Smooth muscle cell (in vitro differentiated cells): ENCODE measurements at regions not wholly inside any gene's neighbourhood (a gene's known extent, or its start where the extent isn't known, plus 50 kb on each side); places are given as distances from the start of the nearest gene placed in this dataset.

Source experiments
- DNase-seq: peaks from one replicate; lab custom pipeline; 2025; ENCODE audit not compliant: unreplicated experiment; lab: John Stamatoyannopoulos, UW
- H2AFZ ChIP-seq: fragments of 200-600 bp; sonication (generic); 2 replicates; pipeline ENCODE4 v1.6.0; 2016; ENCODE audit warnings: antibody characterized with exemption, low read depth, mild to moderate bottlenecking
- H3F3A ChIP-seq: fragments of 200-600 bp; sonication (generic); 2 replicates; pipeline ENCODE4 v1.6.0; 2017; ENCODE audit warnings: antibody characterized with exemption, low read depth
- H3K27ac ChIP-seq: fragments of 200-600 bp; sonication (generic); 2 replicates; pipeline ENCODE4 v1.5.1; 2016; ENCODE audit warnings: low read depth, mild to moderate bottlenecking
- H3K27me3 ChIP-seq: fragments of 200-600 bp; sonication (generic); 2 replicates; pipeline ENCODE4 v1.6.1; 2016; ENCODE audit warnings: low read depth, mild to moderate bottlenecking
- H3K36me3 ChIP-seq: fragments of 200-600 bp; sonication (generic); 2 replicates; pipeline ENCODE4 v1.5.1; 2016; ENCODE audit warnings: low read depth
- H3K4me1 ChIP-seq: fragments of 200-600 bp; sonication (generic); 2 replicates; pipeline ENCODE4 v1.5.1; 2016; ENCODE audit warnings: low read depth
- H3K4me2 ChIP-seq: fragments of 200-600 bp; sonication (generic); 2 replicates; pipeline ENCODE4 v1.6.0; 2016; ENCODE audit warnings: mild to moderate bottlenecking
- H3K4me3 ChIP-seq: fragments of 200-600 bp; sonication (generic); 2 replicates; pipeline ENCODE4 v1.5.1; 2016; ENCODE audit warnings: mild to moderate bottlenecking
- H3K79me2 ChIP-seq: fragments of 200-600 bp; sonication (generic); 2 replicates; pipeline ENCODE4 v1.6.0; 2016; ENCODE audit warnings: low read depth, mild to moderate bottlenecking
- H3K9ac ChIP-seq: fragments of 200-600 bp; sonication (generic); 2 replicates; pipeline ENCODE4 v1.6.0; 2016; ENCODE audit warnings: low read depth
- H3K9me3 ChIP-seq: fragments of 200-600 bp; sonication (generic); replicated peaks from 2 replicates; pipeline ENCODE4 v1.5.1; 2016; ENCODE audit warnings: low read depth
- H4K20me1 ChIP-seq: fragments of 200-600 bp; sonication (generic); 2 replicates; pipeline ENCODE4 v1.6.0; 2016; ENCODE audit warnings: low read depth
- CTCF ChIP-seq: fragments of 200-600 bp; sonication (generic); IDR thresholded peaks from 2 replicates; pipeline ENCODE4 v1.5.1; 2017; ENCODE audit warnings: borderline replicate concordance, mild to moderate bottlenecking, antibody characterized with exemption; ENCODE audit not compliant: insufficient read depth, poor library complexity, severe bottlenecking
- WGBS: methylation state at CpG from one replicate; pipeline ENCODE4 v1.1.7; 2016; ENCODE audit warnings: low lambda C conversion rate; 5-methylcytosine and 5-hydroxymethylcytosine counted together

DNA sequence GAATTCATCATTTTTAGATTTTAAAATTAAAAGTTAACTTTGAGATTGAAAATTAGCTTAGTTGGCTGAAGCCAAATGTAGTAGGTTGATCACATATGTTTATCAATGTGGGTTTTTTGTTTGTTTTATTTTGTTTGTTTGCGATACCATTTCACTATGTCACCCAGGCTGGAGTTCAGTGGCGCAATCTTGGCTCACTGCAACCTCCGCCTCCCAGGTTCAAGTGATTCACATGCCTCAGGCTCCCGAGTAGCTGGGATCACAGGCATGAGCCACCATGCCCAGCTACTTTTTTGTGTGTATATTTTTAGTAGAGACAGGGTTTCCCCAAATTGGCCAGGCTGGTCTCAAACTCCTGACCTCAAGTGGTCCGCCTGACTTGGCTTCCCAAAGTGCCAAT, 665.7 kb upstream of the SLC10A2 start:
- H4K20me1 ChIP-seq: no peaks in the 10 kb centered on the region
- H3K36me3 ChIP-seq: no peaks in the 10 kb centered on the region
- no peak overlapping the region for H3K9ac ChIP-seq
- no peaks in the 10 kb centered on the region for H3F3A ChIP-seq
- no peak overlapping the region for H3K4me3 ChIP-seq
- no peaks in the 10 kb centered on the region for H3K27me3 ChIP-seq
- H3K79me2 ChIP-seq: no peaks in the 10 kb centered on the region
- TF ChIP-seq CTCF: no peak
- H3K4me1 ChIP-seq: no peaks in the 10 kb centered on the region
- H3K4me2 ChIP-seq: no peak overlapping the region
- WGBS: 88% methylated on average over 5 of the region's 5 CpGs
- no peak overlapping the region for H2AFZ ChIP-seq
- no peak overlapping the region for H3K27ac ChIP-seq
- H3K9me3 ChIP-seq: no peaks in the 10 kb centered on the region
- DNase-seq: no peak

DNA sequence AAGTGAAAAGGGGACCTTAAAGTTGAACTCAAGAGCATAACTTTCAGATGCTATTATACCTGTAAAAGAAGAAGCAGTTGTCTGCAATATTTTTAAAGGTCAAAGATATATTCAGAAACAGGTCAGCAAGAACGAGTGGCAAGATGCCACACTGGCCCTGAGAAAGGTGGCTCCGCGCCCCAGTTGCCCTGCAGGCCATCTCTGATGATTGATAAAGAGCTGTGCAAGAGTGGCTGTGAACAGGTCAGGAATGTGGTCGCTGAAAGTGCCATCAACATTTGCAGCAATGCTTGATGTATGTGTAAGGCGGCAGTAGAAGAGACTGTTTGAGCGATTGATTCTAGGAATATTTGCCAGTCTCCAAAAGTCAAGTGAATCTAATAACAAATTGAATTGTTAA, 664.2 kb upstream of the SLC10A2 start:
- Histone ChIP-seq H3K27me3 (no peaks in the 10 kb centered on the region), H3K27ac (no peak overlapping the region), H3K9me3 (no peaks in the 10 kb centered on the region), H3F3A (no peaks in the 10 kb centered on the region), H3K4me2 (no peak overlapping the region), H4K20me1 (no peaks in the 10 kb centered on the region), H3K9ac (no peak overlapping the region), H3K4me3 (no peak overlapping the region), H2AFZ (no peak overlapping the region), H3K79me2 (no peaks in the 10 kb centered on the region), H3K36me3 (no peaks in the 10 kb centered on the region), H3K4me1 (no peaks in the 10 kb centered on the region)
- no peak for DNase-seq
- TF ChIP-seq CTCF: no peak
- WGBS: 85% methylated on average over 6 of the region's 6 CpGs

GRCh38 chr13:103726808-103727207, 660.6 kb upstream of the SLC10A2 start:
- Histone ChIP-seq H3K27me3 (no peaks in the 10 kb centered on the region), H3K9me3 (no peaks in the 10 kb centered on the region), H3K4me2 (no peak overlapping the region), H3K9ac (no peak overlapping the region), H4K20me1 (no peaks in the 10 kb centered on the region), H3K27ac (no peak overlapping the region), H3F3A (no peaks in the 10 kb centered on the region), H3K36me3 (no peaks in the 10 kb centered on the region), H3K79me2 (no peaks in the 10 kb centered on the region), H2AFZ (no peak overlapping the region), H3K4me1 (no peaks in the 10 kb centered on the region), H3K4me3 (no peak overlapping the region)
- TF ChIP-seq CTCF: no peak
- DNase-seq: no peak
- 82% methylated on average over 1 of the region's 1 CpG for WGBS

GRCh38 chr13:103716718-103717117, 650.5 kb upstream of the SLC10A2 start:
- 0% methylated on average over 1 of the region's 1 CpG for WGBS
- H3K9ac ChIP-seq: no peak overlapping the region
- H3K27ac ChIP-seq: no peak overlapping the region
- no peak for TF ChIP-seq CTCF
- no peaks in the 10 kb centered on the region for H3F3A ChIP-seq
- H3K79me2 ChIP-seq: no peaks in the 10 kb centered on the region
- no peaks in the 10 kb centered on the region for H3K36me3 ChIP-seq
- H3K4me1 ChIP-seq: no peaks in the 10 kb centered on the region
- no peaks in the 10 kb centered on the region for H4K20me1 ChIP-seq
- no peak overlapping the region for H2AFZ ChIP-seq
- no peaks in the 10 kb centered on the region for H3K9me3 ChIP-seq
- H3K4me3 ChIP-seq: no peak overlapping the region
- no peak for DNase-seq
- H3K27me3 ChIP-seq: no peaks in the 10 kb centered on the region
- H3K4me2 ChIP-seq: no peak overlapping the region
